HTR-8/SVneo (cell line): ENCODE measurements at regions not wholly inside any gene's neighbourhood (a gene's known extent, or its start where the extent isn't known, plus 50 kb on each side); places are given as distances from the start of the nearest gene placed in this dataset.
"Not testable (repeated sequence)": the region's sequence is repeated elsewhere in the genome, so short reads cannot be mapped to it uniquely, and the experiment has no call there.

Experiments
- DNase-seq: peaks from one replicate; pipeline ENCODE4 v3.0.0; 2011; ENCODE audit warnings: low spot score, mixed read lengths; ENCODE audit not compliant: insufficient read length
- FAIRE-seq: peaks from 2 replicates; lab custom pipeline; 2011; peaks lifted over from hg19 to GRCh38; lab: Jason Lieb, UNC

GRCh38 chr17:77543801-77544200 lies 403.0 kb downstream of the SEC14L1 start:
- DNase-seq = no peak
- FAIRE-seq = no peak

DNA sequence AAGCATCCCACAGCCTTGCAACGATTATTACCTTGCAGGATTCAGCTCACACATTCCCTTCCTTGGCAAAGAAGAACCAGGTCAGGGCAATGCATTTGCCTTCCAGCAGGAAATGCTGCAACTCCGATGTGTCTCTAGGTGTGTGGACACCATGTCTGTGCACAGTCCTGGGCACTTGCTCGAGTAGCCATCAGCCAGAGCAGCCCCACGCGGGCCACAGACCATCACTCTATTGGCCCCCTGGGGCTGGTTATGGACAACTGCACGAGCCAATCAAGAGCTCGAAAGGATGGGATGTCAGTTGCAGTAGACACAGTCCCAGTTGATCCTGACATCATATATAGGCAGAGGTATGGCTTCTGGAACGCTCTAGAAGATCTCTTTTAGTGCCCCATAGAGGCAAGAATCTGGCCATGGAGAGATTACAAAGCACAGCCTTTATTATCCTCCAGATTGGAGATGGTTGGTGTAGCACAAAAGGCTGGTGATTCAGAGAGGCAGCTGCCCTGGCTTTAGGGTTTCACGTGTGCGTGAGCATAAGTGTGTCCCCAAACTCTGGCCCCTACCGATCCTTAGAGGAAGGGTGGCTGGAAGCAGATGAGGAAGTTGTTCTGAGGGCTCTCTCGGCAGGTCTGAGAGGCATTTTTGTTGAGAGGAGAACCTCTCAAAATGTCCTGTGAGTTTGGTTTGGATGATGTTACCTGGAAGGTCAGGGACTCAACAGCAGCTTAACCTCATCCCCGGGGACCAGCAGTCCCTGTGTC lies 403.8 kb downstream of the SEC14L1 start:
- DNase-seq (no peak), FAIRE-seq (peak; percentile 26)

GRCh38 chr17:77546772-77547241 lies 406.0 kb downstream of the SEC14L1 start:
- DNase-seq = no peak
- FAIRE-seq = no peak

GRCh38 chr17:77548967-77549366 lies 408.2 kb downstream of the SEC14L1 start:
- FAIRE-seq = no peak
- DNase-seq = no peak

DNA sequence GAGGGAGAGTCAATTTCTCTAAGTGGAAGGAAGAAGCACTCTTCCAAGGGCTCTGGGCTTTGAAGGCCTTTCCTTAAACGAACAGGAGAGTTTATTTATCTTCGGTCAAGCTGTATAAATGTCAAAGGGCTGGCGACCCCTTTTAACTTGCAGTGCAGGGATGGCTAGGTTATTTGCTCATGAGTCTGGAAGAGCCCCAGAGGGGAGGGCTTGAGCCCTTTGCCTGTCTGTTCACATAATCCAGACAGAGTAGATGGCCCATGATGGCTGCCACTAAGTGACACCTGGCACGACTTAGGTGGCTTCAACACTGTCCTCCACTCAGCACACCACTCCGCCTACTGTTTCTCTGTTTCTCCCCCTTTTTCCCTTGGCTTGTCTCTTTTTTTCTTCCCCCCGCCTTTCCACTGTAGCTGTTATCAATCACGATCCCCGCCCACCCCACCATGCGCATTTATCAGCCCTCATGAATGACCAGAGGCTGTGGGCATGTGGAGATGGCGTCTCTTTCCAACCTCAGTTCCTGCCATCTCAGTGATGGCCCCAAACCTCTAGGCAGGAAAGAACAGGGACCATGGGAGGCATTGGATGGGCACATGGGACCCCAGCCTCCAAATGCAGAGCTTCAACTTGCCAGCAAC lies 408.7 kb upstream of the TNRC6C start:
- no peak for DNase-seq
- FAIRE-seq = no peak

GRCh38 chr17:77553459-77554066 lies 404.9 kb upstream of the TNRC6C start:
- peak; percentile 36 for FAIRE-seq

DNA sequence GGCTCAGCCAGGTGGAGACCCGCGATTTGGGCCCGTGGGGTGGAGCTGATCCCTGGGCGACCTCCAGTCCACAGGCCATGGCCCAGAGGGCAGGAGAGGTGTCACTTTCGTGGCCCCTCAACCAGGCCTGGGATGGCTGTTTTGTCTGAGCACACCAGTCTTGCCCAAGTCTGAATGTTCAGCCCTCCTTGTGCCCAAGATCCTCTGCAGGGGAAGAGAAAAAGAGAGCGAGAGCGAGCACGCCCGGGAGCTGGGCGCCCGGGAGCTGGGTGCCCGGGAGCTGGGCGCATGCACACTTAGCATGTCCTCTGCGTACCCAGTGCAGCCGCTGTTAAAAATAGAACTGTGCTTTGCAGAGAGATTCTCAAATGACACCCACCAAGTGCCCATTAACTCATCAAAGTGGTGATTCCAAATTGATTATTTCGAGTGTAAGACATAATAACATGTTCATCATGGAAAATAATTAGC lies 403.3 kb upstream of the TNRC6C start:
- DNase-seq (no peak), FAIRE-seq (no peak)

More at GRCh38 chr17:77553459-77554066, 404.9 kb upstream of the TNRC6C start:
- DNase-seq = no peak

- no peak for DNase-seq
- no peak for FAIRE-seq
These were observed 402.7 kb upstream of the TNRC6C start for GRCh38 chr17:77555741-77556291.

DNA sequence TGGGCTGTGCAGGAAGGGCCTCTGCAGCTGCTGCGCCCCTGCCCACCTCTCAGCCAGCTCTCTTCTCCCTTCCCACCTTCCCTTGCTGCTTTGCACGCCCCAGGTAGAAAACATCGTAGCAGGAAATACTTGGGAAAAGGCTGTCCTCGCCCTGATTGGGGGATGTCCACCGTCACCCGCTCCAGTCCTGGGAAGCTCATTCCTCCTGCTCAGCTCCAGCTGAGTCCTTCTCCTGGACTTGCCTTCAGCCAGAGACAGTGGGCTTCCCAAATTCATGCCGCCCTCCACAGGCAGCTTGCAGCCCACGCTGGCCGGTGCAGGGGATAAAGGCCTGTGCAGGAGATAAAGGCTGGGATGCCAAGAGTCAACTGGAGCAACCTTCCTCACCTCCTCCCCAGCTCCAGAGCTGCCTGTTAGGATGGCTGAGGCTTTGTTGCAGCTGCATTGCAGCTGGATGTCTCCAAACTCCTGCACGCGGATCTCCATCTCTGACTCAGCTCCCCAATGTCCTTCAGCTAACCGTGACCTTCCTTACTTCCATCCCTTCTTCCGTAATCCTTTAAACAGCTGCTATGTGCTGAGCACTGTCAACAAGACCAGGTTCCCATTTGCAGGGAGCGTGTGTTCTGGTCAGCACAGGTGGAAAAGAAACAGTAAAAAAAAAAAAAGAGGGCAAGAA lies 402.0 kb upstream of the TNRC6C start:
- no peak for FAIRE-seq
- DNase-seq = no peak

GRCh38 chr17:77558846-77559626 lies 399.5 kb upstream of the TNRC6C start:
- FAIRE-seq (no peak), DNase-seq (no peak)

- DNase-seq (no peak), FAIRE-seq (no peak)
These were observed 398.1 kb upstream of the TNRC6C start for GRCh38 chr17:77560381-77560780.

DNA sequence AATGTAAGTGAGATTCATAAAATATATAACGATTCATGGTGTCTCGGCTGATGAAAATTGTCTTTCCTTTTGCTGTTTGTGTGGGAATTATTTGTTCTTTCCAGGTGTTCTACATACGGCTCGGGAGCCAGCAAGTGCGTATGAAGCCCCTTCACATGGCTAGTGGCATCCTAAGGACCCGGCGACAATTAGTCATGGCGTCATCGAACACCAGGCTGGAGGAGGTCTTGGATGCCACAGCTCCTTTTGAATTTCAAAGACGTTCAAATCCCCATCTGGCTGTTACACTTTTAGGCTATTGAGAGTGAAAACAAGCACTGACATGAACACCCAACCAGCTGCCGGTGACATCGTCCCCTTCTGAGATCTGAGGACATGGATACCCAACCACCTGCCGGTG lies 397.7 kb upstream of the TNRC6C start:
- FAIRE-seq (no peak), DNase-seq (no peak)

- FAIRE-seq = peak; percentile 23
- not testable (repeated sequence) for DNase-seq
These were observed 396.1 kb upstream of the TNRC6C start for GRCh38 chr17:77562361-77562760.

- FAIRE-seq (peak; percentile 54), DNase-seq (no peak)
These were observed 394.9 kb upstream of the TNRC6C start for GRCh38 chr17:77563439-77564102.

DNA sequence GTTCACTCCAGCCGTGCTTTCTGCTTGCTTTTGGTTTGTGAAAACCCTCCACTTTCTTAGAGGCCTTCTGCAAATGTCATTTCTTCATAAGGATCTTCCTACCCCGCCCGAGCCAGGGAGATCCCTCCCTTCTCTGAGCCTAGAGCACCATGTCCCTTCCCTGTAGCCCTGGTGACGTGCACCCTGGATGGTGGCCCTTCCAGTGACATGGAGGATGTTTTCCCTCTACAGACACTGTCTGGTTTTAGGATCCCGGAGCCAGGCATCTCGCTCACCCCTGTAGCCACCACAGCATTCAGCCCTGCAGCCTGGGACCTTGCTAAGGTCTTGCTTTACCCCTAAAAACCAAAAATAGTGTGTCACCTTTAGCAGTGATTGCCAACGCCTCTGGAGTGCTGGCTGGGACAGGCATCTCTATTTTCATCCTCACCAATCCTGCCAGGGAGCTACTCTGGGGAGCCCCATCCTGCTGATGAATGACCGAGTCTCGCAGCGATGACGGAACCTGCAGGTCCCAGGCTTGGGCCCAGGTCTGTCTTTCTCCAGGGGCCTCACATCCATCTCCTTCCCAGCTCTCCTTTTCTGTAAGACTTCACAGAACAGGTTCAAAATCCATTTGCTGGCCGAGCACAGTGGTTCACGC lies 394.1 kb upstream of the TNRC6C start:
- peak; percentile 13 for FAIRE-seq
- DNase-seq = no peak

DNA sequence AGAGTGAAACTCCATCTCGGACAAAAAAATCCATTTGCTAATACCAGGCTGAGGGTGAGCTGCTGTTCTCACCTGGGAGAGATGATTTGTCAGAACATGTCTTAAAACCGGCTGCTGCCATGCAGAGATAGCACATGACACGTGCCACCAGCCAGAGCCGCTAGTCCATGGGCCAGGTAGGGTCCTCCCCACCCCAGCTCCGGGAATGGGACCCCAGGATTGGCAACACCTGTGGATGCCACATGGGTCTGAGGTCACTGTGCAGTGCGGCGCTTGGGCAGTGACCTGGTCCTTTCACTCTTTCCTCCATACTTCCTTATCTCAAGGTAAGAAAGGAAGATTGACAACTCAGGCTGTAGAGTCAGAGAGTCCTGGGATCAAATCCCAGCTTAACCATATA lies 393.3 kb upstream of the TNRC6C start:
- no peak for DNase-seq

GRCh38 chr17:77566151-77566550 lies 392.4 kb upstream of the TNRC6C start:
- DNase-seq = no peak
- no peak for FAIRE-seq

More for the DNA sequence above, 393.3 kb upstream of the TNRC6C start:
- no peak for FAIRE-seq

DNA sequence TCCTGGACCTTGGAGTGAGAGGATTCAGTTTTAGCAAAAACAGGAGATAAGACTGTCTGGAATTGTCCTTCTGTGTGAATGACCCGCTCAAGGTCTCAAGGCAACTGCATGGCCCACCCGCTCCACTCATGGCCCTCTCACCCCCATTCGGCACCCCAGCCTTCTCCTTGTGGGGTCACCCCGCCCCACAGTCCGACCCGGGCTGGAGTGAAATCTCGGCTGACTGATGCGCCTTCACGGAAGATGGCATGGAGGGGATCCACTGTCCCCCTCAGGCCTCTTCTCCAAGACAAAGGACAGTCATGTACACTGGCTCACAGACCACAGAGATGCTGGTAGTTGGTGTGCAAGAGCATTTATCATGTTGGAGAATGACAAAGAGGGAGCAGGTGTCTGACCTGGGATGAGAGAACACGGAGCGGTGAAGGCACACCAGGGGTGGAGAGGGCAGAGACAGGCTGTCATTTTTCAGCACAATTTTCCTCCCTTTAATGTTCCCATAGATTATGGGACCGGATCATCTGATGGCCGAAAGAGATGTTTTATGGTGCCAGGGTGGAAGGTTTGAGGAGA lies 391.9 kb upstream of the TNRC6C start:
- FAIRE-seq = no peak
- DNase-seq = no peak
